ENCODE measurements at regions not wholly inside any gene's neighbourhood (a gene's known extent, or its start where the extent isn't known, plus 50 kb on each side); places are given as distances from the start of the nearest gene placed in this dataset.

DNA sequence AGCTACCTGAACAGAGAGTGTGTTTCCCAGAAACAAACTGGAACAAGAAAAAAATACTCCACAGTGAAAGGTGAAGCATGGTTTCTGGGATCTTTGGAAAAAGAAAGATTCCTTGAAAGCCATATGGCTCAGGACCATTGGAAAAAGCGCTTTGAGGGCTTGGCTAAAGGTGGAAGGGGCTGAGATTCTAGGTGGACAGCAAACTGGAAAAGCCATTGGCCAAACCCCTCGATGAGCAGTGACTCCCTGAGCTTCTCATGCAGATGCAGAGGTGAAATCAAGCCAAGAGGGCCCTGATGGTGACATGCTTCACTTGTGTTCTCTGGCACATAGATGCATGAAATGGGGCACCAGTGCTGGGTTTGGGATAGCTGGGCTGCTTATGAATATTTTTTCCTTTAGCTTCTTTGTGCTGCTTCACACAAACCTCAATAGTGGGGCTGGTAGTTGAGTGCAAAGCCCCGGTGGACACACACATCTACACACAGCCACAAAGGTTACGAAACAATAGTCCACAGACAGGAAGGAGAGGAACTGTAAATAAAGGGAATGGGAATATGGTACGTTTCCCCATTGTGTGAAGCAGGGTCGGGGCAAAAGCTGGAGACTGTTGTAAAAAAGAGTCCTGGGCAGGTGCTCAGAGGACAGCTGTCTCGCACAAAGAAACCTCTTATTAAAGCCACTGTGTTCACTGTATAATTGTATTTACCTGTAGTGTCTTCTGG lies 117.8 kb downstream of the FOXA2 start:
- peaks cover 4% of the 10 kb centered on the region for H3K27me3 ChIP-seq (ENCODE audit: control insufficient read depth, insufficient read depth, low read length)
- H3K27ac ChIP-seq (ENCODE audit: low read length), result no peak overlapping the region
- H3K4me3 ChIP-seq (ENCODE audit: low read length), result no peak overlapping the region
- no peaks in the 10 kb centered on the region for H3K9me3 ChIP-seq (replicated peaks; ENCODE audit: control insufficient read depth, low read depth, low read length)
- DNase-seq, result no peak
- H3K36me3 ChIP-seq (ENCODE audit: control insufficient read depth, insufficient read depth, low read length), result no peaks in the 10 kb centered on the region
- WGBS (ENCODE audit: insufficient coverage), result 37% methylated on average over 3 of the region's 7 CpGs
- H3K4me1 ChIP-seq (ENCODE audit: control insufficient read depth, insufficient read depth, low read length), result no peaks in the 10 kb centered on the region

DNA sequence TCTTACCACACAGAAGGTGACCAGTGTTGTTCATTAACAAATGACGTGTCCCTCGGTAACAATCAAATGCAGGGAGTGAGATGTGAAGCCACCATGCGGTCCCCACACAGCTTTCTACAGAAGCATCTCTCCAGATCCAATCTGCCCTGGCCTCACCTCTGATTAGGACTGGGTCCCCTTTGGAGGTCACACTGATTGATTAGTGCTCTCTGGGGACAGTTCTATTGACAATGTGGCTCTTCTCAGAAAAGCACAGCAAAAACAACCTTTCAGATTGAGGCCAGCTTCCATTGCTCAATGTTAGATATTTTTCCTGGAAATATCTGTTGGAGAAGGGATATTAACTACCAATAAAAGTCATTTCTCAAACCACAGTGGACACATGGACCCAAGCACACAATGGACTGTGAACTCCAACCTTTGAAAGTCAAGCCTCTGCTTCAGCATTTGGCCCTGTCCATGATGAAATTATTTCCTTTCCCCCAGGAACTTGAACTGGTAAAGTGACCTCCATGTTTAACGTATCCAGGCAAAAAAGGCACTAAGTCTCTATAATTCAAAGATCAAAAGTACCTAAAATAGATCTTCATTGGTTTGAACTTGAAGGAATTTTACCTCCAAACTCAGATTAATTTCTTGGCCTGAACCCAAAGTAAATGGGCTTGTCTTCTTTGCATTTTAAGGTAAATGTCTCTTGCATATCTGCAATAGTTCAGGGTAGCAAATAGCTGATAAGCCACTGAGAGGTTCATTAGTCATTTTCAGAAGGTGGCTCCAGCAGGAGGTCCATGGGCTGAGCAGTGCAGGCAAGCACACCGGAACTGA lies 118.5 kb downstream of the FOXA2 start:
- H3K36me3 ChIP-seq (ENCODE audit: control insufficient read depth, insufficient read depth, low read length), result no peaks in the 10 kb centered on the region
- H3K4me3 ChIP-seq (ENCODE audit: low read length), result no peak overlapping the region
- WGBS (ENCODE audit: insufficient coverage), result 40% methylated on average over 1 of the region's 5 CpGs
- DNase-seq, result no peak
- H3K27me3 ChIP-seq (ENCODE audit: control insufficient read depth, insufficient read depth, low read length), result peaks cover 4% of the 10 kb centered on the region
- no peaks in the 10 kb centered on the region for H3K4me1 ChIP-seq (ENCODE audit: control insufficient read depth, insufficient read depth, low read length)
- no peaks in the 10 kb centered on the region for H3K9me3 ChIP-seq (replicated peaks; ENCODE audit: control insufficient read depth, low read depth, low read length)
- H3K27ac ChIP-seq (ENCODE audit: low read length), result no peak overlapping the region

DNA sequence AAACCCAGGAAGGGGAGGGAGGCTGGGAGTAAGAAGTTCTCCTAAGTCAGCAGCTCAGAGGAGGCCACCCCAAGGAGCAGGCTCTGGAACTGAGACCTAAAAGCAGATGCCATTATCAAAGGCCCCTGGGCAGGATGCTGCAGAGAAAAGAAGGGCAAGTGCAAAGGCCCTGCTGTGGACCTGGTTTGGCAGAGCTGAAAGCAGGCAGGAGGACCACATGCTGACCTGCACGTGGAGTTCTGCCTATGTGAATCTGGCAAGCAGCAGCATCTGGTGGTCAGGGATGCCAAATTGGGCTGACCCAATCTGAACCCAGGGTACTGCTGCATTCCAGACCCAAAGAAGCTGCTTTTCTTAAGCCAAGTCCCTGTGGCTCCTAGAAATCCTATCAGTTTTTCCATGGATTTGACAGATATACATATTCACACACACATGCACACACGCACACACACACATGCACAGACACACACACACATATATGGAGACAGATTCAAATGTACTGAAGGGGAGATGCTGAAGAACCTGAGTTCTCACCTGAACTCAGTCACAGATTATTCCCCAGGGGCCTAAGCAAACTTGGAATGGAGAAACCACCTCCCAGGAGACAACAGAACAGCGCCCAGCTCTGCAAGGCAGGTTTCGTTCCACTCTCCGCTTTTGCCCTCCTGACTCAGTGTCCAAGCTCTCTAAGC lies 119.9 kb downstream of the FOXA2 start:
- Histone ChIP-seq H3K36me3 (ENCODE audit: control insufficient read depth, insufficient read depth, low read length) (no peaks in the 10 kb centered on the region), H3K4me3 (ENCODE audit: low read length) (no peak overlapping the region), H3K27ac (ENCODE audit: low read length) (no peak overlapping the region), H3K4me1 (ENCODE audit: control insufficient read depth, insufficient read depth, low read length) (no peaks in the 10 kb centered on the region), H3K27me3 (ENCODE audit: control insufficient read depth, insufficient read depth, low read length) (peaks cover 4% of the 10 kb centered on the region), H3K9me3 (replicated peaks; ENCODE audit: control insufficient read depth, low read depth, low read length) (no peaks in the 10 kb centered on the region)
- no peak for DNase-seq
- 79% methylated on average over 4 of the region's 5 CpGs for WGBS (ENCODE audit: insufficient coverage)

DNA sequence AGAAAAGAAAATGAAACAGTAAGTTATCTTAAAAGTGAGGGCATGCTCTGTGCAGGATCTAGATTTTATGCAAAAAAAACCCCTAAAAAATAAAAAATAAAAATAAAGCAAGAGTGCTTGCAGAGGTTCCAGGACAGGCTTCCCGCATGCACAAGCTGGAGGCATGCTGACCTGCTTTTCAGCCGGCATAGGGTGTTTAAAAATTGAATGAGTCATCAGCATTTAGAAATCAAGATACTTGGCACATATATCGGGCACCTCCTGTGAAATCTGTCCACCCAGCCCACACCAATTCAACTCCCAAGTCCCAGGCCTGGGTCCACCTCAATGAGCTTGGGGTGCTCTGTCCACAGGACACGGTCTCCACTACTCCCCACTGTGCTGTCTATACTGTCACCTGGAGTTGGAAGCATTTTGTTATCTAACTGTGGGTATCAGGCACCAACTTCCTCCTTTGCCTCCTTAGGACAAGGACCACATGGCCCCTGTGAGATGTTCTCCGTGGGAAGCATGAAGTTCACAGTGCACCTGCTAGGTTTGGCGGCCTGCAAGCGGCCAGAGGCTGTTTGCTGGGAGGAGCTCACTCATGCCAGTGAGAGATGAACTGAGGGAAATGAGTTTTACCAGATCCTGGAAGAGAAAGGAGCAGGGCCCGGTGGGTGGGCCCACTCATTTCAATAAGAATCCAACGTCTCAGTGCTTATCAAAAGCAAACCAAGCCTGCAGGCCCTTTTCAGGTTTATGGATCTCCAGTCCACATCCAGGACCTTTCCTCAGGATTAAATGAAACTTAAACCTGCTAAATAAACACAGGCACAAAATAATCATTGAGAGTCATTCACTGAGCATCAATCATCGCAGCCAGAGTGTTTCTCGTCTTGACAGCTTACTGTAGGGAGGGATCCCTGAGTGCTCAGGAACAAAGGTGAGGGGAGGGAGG lies 121.1 kb downstream of the FOXA2 start:
- WGBS (ENCODE audit: insufficient coverage), result 82% methylated on average over 3 of the region's 11 CpGs
- H3K27me3 ChIP-seq (ENCODE audit: control insufficient read depth, insufficient read depth, low read length), result peaks cover 4% of the 10 kb centered on the region
- H3K4me1 ChIP-seq (ENCODE audit: control insufficient read depth, insufficient read depth, low read length), result no peaks in the 10 kb centered on the region
- no peak overlapping the region for H3K27ac ChIP-seq (ENCODE audit: low read length)
- DNase-seq, result no peak
- no peaks in the 10 kb centered on the region for H3K9me3 ChIP-seq (replicated peaks; ENCODE audit: control insufficient read depth, low read depth, low read length)
- no peak overlapping the region for H3K4me3 ChIP-seq (ENCODE audit: low read length)
- no peaks in the 10 kb centered on the region for H3K36me3 ChIP-seq (ENCODE audit: control insufficient read depth, insufficient read depth, low read length)

DNA sequence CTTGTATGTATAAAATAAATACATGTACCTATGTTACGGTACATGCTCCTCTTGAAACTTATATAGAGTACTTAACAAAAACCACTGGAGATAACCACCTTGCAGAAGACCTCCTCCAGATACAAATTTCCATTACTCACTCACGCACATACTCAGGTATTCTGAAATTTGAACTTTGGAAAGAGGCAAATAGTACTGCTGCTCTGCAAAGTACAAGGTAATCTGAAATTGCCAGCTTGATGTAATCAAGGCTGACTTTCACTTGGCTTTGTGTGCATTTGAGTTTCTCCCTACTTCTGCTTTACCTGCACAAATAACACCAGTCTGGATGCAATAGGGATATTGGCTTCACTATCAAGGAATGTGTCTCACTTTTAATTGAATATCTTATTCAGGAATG lies 123.6 kb downstream of the FOXA2 start:
- no CpG with 5 or more reads among the region's 2 CpGs for WGBS (ENCODE audit: insufficient coverage)
- H3K27ac ChIP-seq (ENCODE audit: low read length), result no peak overlapping the region
- H3K9me3 ChIP-seq (replicated peaks; ENCODE audit: control insufficient read depth, low read depth, low read length), result no peaks in the 10 kb centered on the region
- no peaks in the 10 kb centered on the region for H3K36me3 ChIP-seq (ENCODE audit: control insufficient read depth, insufficient read depth, low read length)
- H3K27me3 ChIP-seq (ENCODE audit: control insufficient read depth, insufficient read depth, low read length), result peaks cover 4% of the 10 kb centered on the region
- no peaks in the 10 kb centered on the region for H3K4me1 ChIP-seq (ENCODE audit: control insufficient read depth, insufficient read depth, low read length)
- DNase-seq, result no peak
- H3K4me3 ChIP-seq (ENCODE audit: low read length), result no peak overlapping the region

DNA sequence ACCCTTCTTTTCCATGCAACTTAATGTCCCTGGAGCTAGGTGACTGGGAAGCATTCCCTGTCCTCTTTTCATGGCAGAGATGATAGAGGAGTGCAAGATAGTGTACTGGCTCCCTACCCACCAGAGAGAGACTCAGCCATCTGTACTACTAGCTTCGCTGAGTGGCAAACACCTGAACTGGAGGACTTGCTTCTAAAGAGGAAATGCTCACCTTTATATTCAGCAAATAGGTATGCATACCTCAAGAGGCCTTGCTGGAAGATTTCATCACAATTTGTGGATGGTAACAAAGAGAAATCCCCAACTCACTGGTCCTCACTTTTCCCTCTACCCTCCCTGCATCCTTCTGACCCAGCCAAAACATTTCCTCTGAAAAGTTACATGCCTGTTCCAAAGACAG lies 124.1 kb downstream of the FOXA2 start:
- no peaks in the 10 kb centered on the region for H3K9me3 ChIP-seq (replicated peaks; ENCODE audit: control insufficient read depth, low read depth, low read length)
- DNase-seq, result no peak
- no peak overlapping the region for H3K27ac ChIP-seq (ENCODE audit: low read length)
- no peaks in the 10 kb centered on the region for H3K4me1 ChIP-seq (ENCODE audit: control insufficient read depth, insufficient read depth, low read length)
- no peaks in the 10 kb centered on the region for H3K36me3 ChIP-seq (ENCODE audit: control insufficient read depth, insufficient read depth, low read length)
- H3K4me3 ChIP-seq (ENCODE audit: low read length), result no peak overlapping the region
- 100% methylated on average over 1 of the region's 1 CpG for WGBS (ENCODE audit: insufficient coverage)
- peaks cover 6% of the 10 kb centered on the region for H3K27me3 ChIP-seq (ENCODE audit: control insufficient read depth, insufficient read depth, low read length)

DNA sequence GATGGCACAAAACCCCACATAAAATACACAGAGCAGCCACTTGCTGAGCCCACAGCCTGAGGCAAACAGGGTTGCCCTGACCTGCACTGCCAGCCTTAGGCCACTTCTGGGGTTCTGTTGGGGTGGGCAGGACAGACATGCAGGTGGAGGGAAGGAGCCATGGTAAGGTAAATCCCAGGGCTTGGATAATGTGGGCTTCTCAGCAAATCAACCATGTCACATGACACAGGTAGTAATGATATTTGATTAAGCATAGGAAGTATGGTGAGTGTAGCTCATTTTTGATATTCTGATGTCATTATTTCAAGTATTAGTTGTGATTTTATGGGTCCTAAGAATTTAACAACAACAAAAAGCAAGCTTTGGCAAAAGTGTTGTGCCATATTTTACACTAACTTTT lies 124.6 kb downstream of the FOXA2 start:
- Histone ChIP-seq H3K4me1 (ENCODE audit: control insufficient read depth, insufficient read depth, low read length) (no peaks in the 10 kb centered on the region), H3K36me3 (ENCODE audit: control insufficient read depth, insufficient read depth, low read length) (no peaks in the 10 kb centered on the region), H3K27me3 (ENCODE audit: control insufficient read depth, insufficient read depth, low read length) (peaks cover 9% of the 10 kb centered on the region), H3K27ac (ENCODE audit: low read length) (no peak overlapping the region), H3K9me3 (replicated peaks; ENCODE audit: control insufficient read depth, low read depth, low read length) (no peaks in the 10 kb centered on the region), H3K4me3 (ENCODE audit: low read length) (no peak overlapping the region)
- no peak for DNase-seq

DNA sequence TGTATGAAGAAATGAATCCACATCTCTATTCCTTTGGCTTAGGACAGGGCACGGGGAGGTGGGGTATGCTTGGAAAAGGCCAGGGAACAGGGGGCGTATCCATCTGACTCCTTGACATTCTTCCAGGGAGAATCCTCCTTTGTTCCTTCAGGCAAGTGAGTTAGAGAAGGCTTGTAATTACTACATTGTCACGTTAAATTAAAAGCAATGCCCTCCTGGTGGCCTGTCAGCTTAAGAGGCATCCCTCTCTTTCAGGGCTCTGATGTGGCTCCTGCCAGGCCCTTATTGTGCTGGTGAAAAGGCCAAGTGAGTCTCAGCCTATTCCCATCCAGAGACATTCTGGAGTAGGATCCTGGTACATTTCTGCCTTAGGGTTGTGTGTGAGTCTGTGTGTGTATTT lies 128.3 kb downstream of the FOXA2 start:
- DNase-seq, result no peak
- peaks cover 5% of the 10 kb centered on the region for H3K27me3 ChIP-seq (ENCODE audit: control insufficient read depth, insufficient read depth, low read length)
- H3K4me3 ChIP-seq (ENCODE audit: low read length), result no peak overlapping the region
- H3K4me1 ChIP-seq (ENCODE audit: control insufficient read depth, insufficient read depth, low read length), result no peaks in the 10 kb centered on the region
- no peaks in the 10 kb centered on the region for H3K36me3 ChIP-seq (ENCODE audit: control insufficient read depth, insufficient read depth, low read length)
- no peak overlapping the region for H3K27ac ChIP-seq (ENCODE audit: low read length)
- H3K9me3 ChIP-seq (replicated peaks; ENCODE audit: control insufficient read depth, low read depth, low read length), result no peaks in the 10 kb centered on the region
- no CpG with 5 or more reads among the region's 3 CpGs for WGBS (ENCODE audit: insufficient coverage)

DNA sequence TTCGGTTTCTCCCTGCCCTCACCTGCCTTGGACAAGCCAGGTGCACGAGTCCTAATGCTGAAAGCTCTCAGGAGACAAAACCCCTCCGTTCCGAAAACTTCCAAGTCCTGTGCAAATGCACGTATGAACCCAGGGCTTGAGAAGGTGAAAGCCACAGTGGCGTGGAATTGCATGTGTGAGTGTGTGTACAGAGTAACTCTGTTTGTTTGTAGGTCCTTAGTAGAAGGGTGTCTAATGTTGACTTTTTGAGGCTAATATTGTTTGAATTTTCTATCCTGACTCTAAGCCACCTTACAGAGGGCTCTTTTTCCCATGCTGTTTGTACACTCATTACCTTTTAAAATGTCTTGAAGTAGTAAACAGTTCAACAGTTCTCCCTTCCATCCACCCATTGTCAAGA lies 129.1 kb downstream of the FOXA2 start:
- no peaks in the 10 kb centered on the region for H3K4me1 ChIP-seq (ENCODE audit: control insufficient read depth, insufficient read depth, low read length)
- no peak for DNase-seq
- H3K36me3 ChIP-seq (ENCODE audit: control insufficient read depth, insufficient read depth, low read length), result no peaks in the 10 kb centered on the region
- no peak overlapping the region for H3K4me3 ChIP-seq (ENCODE audit: low read length)
- H3K27ac ChIP-seq (ENCODE audit: low read length), result no peak overlapping the region
- 79% methylated on average over 6 of the region's 6 CpGs for WGBS (ENCODE audit: insufficient coverage)
- H3K9me3 ChIP-seq (replicated peaks; ENCODE audit: control insufficient read depth, low read depth, low read length), result no peaks in the 10 kb centered on the region
- H3K27me3 ChIP-seq (ENCODE audit: control insufficient read depth, insufficient read depth, low read length), result peaks cover 5% of the 10 kb centered on the region

Data from muscle of leg (tissue), 3 donors.